Keratinocyte (primary cell): ENCODE measurements at regions not wholly inside any gene's neighbourhood (a gene's known extent, or its start where the extent isn't known, plus 50 kb on each side); places are given as distances from the start of the nearest gene placed in this dataset.

Experiments
- EZH2 ChIP-seq: IDR thresholded peaks from one replicate; pipeline ENCODE4 v1.6.1; 2012; ENCODE audit warnings: inconsistent platforms, mild to moderate bottlenecking, low read length, moderate library complexity
- TF ChIP-seq, protein P1 (sequence below), 3 experiments: IDR thresholded peaks in 1 of 3; conservative IDR thresholded peaks in 1 of 3; optimal IDR thresholded peaks in 1 of 3; 2 replicates in 2 of 3; 3 replicates in 1 of 3; pipeline versions ENCODE3 to v1.5.1; 2011; ENCODE audit warnings: low read length in 3 of 3, mild to moderate bottlenecking in 3 of 3, moderate library complexity in 2 of 3, control low read depth in 1 of 3, inconsistent platforms in 1 of 3; ENCODE audit not compliant: insufficient read depth in 2 of 3; ENCODE audit errors: extremely low read depth in 1 of 3

GRCh38 chr3:102302020-102302419, 132.8 kb upstream of the ZPLD1 start:
- TF ChIP-seq, protein P1, sequence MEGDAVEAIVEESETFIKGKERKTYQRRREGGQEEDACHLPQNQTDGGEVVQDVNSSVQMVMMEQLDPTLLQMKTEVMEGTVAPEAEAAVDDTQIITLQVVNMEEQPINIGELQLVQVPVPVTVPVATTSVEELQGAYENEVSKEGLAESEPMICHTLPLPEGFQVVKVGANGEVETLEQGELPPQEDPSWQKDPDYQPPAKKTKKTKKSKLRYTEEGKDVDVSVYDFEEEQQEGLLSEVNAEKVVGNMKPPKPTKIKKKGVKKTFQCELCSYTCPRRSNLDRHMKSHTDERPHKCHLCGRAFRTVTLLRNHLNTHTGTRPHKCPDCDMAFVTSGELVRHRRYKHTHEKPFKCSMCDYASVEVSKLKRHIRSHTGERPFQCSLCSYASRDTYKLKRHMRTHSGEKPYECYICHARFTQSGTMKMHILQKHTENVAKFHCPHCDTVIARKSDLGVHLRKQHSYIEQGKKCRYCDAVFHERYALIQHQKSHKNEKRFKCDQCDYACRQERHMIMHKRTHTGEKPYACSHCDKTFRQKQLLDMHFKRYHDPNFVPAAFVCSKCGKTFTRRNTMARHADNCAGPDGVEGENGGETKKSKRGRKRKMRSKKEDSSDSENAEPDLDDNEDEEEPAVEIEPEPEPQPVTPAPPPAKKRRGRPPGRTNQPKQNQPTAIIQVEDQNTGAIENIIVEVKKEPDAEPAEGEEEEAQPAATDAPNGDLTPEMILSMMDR (optimal IDR thresholded peaks at IDR 0.05 in 1 of 3, IDR thresholded peaks at IDR 0.05 in 1 of 3, conservative IDR thresholded peaks at IDR 0.05 in 1 of 3; ENCODE audit: extremely low read depth in 1 of 3, insufficient read depth in 2 of 3, low read length in 3 of 3): no peak
- no peak for TF ChIP-seq EZH2
